Lower lobe of right lung (tissue), 2 donors: ENCODE measurements at regions not wholly inside any gene's neighbourhood (a gene's known extent, or its start where the extent isn't known, plus 50 kb on each side); places are given as distances from the start of the nearest gene placed in this dataset.

Experiments used
- ATAC-seq, 2 donors: fragments of 200-7000 bp; cut with Tn5 transposase; one replicate each; pipeline ENCODE4 v1.9.1; 2020 to 2022; ENCODE audit warnings: mild to moderate bottlenecking in 2 of 2, moderate library complexity in 2 of 2
- DNase-seq: peaks from one replicate; pipeline ENCODE4 v3.0.0-alpha.2; 2020
- H3K27ac ChIP-seq: fragments of 200-600 bp; one replicate; pipeline ENCODE4 v1.8.0; 2022
- H3K27me3 ChIP-seq: fragments of 200-600 bp; one replicate; pipeline ENCODE4 v1.8.0; 2022; ENCODE audit warnings: low read depth
- H3K36me3 ChIP-seq: fragments of 200-600 bp; one replicate; pipeline ENCODE4 v1.8.0; 2022; ENCODE audit warnings: mild to moderate bottlenecking
- H3K4me1 ChIP-seq: fragments of 200-600 bp; one replicate; pipeline ENCODE4 v1.8.0; 2022
- H3K4me3 ChIP-seq: fragments of 200-600 bp; one replicate; pipeline ENCODE4 v1.8.0; 2022; ENCODE audit warnings: mild to moderate bottlenecking
- H3K9me3 ChIP-seq: fragments of 200-600 bp; one replicate; pipeline ENCODE4 v1.8.0; 2022
- CTCF ChIP-seq: fragments of 200-600 bp; IDR thresholded peaks from one replicate; pipeline ENCODE4 v1.8.0; 2022; ENCODE audit warnings: antibody characterized with exemption, mild to moderate bottlenecking
- intact Hi-C: fragments of 100-400 bp; cut with DNase I; formaldehyde crosslinking; loops from one replicate; pipeline ENCODE4 v1.11.0; 2022
- donor health status: DM: no; HTN: yes; CAD: no; lungs with severe emphysema.

GRCh38 chr17:33459078-33459940 is 166.2 kb upstream of the ASIC2 start:
- no peak for TF ChIP-seq CTCF
- Histone ChIP-seq H3K27ac (no peak overlapping the region), H3K27me3 (no peaks in the 10 kb centered on the region), H3K4me3 (no peak overlapping the region), H3K9me3 (no peaks in the 10 kb centered on the region), H3K4me1 (no peaks in the 10 kb centered on the region), H3K36me3 (no peaks in the 10 kb centered on the region)
- ATAC-seq (no peak), DNase-seq (no peak)
- intact Hi-C loops = no loop called here

- no peak overlapping the region for H3K4me3 ChIP-seq
- H3K27ac ChIP-seq = no peak overlapping the region
- intact Hi-C loops = no loop called here
- peak; percentile 27 to 56 for ATAC-seq
- DNase-seq = no peak
- no peaks in the 10 kb centered on the region for H3K36me3 ChIP-seq
- H3K27me3 ChIP-seq = no peaks in the 10 kb centered on the region
- no peaks in the 10 kb centered on the region for H3K9me3 ChIP-seq
- no peaks in the 10 kb centered on the region for H3K4me1 ChIP-seq
- no peak for TF ChIP-seq CTCF
Measured at GRCh38 chr17:33460781-33461450, 167.8 kb upstream of the ASIC2 start.

GRCh38 chr17:33463887-33464286 is 170.8 kb upstream of the ASIC2 start:
- Histone ChIP-seq H3K9me3 (no peaks in the 10 kb centered on the region), H3K27ac (no peak overlapping the region), H3K27me3 (no peaks in the 10 kb centered on the region), H3K36me3 (no peaks in the 10 kb centered on the region), H3K4me3 (no peak overlapping the region), H3K4me1 (no peaks in the 10 kb centered on the region)
- intact Hi-C loops = no loop called here
- DNase-seq (no peak), ATAC-seq (no peak)
- no peak for TF ChIP-seq CTCF

GRCh38 chr17:33464669-33465280 is 171.7 kb upstream of the ASIC2 start:
- Histone ChIP-seq H3K4me3 (no peak overlapping the region), H3K36me3 (no peaks in the 10 kb centered on the region), H3K9me3 (no peaks in the 10 kb centered on the region), H3K4me1 (no peaks in the 10 kb centered on the region), H3K27me3 (no peaks in the 10 kb centered on the region), H3K27ac (no peak overlapping the region)
- DNase-seq (no peak), ATAC-seq (no peak)
- intact Hi-C loops = no loop called here
- TF ChIP-seq CTCF = no peak

GRCh38 chr17:33469421-33469820 is 176.3 kb upstream of the ASIC2 start:
- H3K27ac ChIP-seq = no peak overlapping the region
- ATAC-seq (no peak), DNase-seq (no peak)
- no peaks in the 10 kb centered on the region for H3K9me3 ChIP-seq
- H3K27me3 ChIP-seq = no peaks in the 10 kb centered on the region
- TF ChIP-seq CTCF = no peak
- H3K4me1 ChIP-seq = no peaks in the 10 kb centered on the region
- intact Hi-C loops = no loop called here
- H3K36me3 ChIP-seq = no peaks in the 10 kb centered on the region
- H3K4me3 ChIP-seq = no peak overlapping the region
